ENCODE measurements at regions not wholly inside any gene's neighbourhood (a gene's known extent, or its start where the extent isn't known, plus 50 kb on each side); places are given as distances from the start of the nearest gene placed in this dataset.

- WGBS, result 50% methylated on average over 4 of the region's 4 CpGs
- TF ChIP-seq POLR2AphosphoS5 (IDR thresholded peaks at IDR 0.05), result no peak
- TF ChIP-seq CTCF (IDR thresholded peaks at IDR 0.05), result no peak
- TF ChIP-seq EP300 (IDR thresholded peaks at IDR 0.05), result no peak
- no peak for TF ChIP-seq POLR2A (IDR thresholded peaks at IDR 0.05; ENCODE audit: low read depth)
Measured at GRCh38 chr4:178280362-178280761, 838.1 kb upstream of the AGA start.

GRCh38 chr4:178288462-178288861, 846.2 kb upstream of the AGA start:
- no peaks in the 10 kb centered on the region for H3K27me3 ChIP-seq
- no peak for DNase-seq (ENCODE audit: extremely low spot score)
- no peak overlapping the region for H3K4me3 ChIP-seq
- intact Hi-C loops (cut with DNase I), result no loop called here
- no peaks in the 10 kb centered on the region for H3K36me3 ChIP-seq
- H3K9me3 ChIP-seq, result no peaks in the 10 kb centered on the region
- TF ChIP-seq POLR2AphosphoS5 (IDR thresholded peaks at IDR 0.05) (no peak), CTCF (IDR thresholded peaks at IDR 0.05) (no peak), EP300 (IDR thresholded peaks at IDR 0.05) (no peak), POLR2A (IDR thresholded peaks at IDR 0.05; ENCODE audit: low read depth) (no peak)
- no peak overlapping the region for H3K27ac ChIP-seq (replicated peaks in 1 of 4)
- no peaks in the 10 kb centered on the region for H3K4me1 ChIP-seq

More at GRCh38 chr4:178280362-178280761, 838.1 kb upstream of the AGA start:
- Histone ChIP-seq H3K27me3 (no peaks in the 10 kb centered on the region), H3K27ac (replicated peaks in 1 of 4) (no peak overlapping the region), H3K4me1 (no peaks in the 10 kb centered on the region), H3K4me3 (no peak overlapping the region), H3K9me3 (no peaks in the 10 kb centered on the region), H3K36me3 (no peaks in the 10 kb centered on the region)
- intact Hi-C loops (cut with DNase I), result no loop called here
- no peak for DNase-seq (ENCODE audit: extremely low spot score)

GRCh38 chr4:178293601-178294000, 851.4 kb upstream of the AGA start:
- intact Hi-C loops (cut with DNase I), result no loop called here

GRCh38 chr4:178296669-178297068, 854.4 kb upstream of the AGA start:
- intact Hi-C loops (cut with DNase I), result no loop called here
- no peaks in the 10 kb centered on the region for H3K9me3 ChIP-seq
- H3K36me3 ChIP-seq, result no peaks in the 10 kb centered on the region
- DNase-seq (ENCODE audit: extremely low spot score), result no peak
- H3K4me1 ChIP-seq, result no peaks in the 10 kb centered on the region
- no peak overlapping the region for H3K4me3 ChIP-seq
- TF ChIP-seq POLR2A (IDR thresholded peaks at IDR 0.05; ENCODE audit: low read depth) (no peak), EP300 (IDR thresholded peaks at IDR 0.05) (no peak), POLR2AphosphoS5 (IDR thresholded peaks at IDR 0.05) (no peak), CTCF (IDR thresholded peaks at IDR 0.05) (no peak)
- WGBS, result 86% methylated on average over 1 of the region's 1 CpG
- H3K27ac ChIP-seq (replicated peaks in 1 of 4), result no peak overlapping the region
- no peaks in the 10 kb centered on the region for H3K27me3 ChIP-seq

More at GRCh38 chr4:178293601-178294000, 851.4 kb upstream of the AGA start:
- no peaks in the 10 kb centered on the region for H3K27me3 ChIP-seq
- no peaks in the 10 kb centered on the region for H3K4me1 ChIP-seq
- no peak overlapping the region for H3K4me3 ChIP-seq
- no peak for DNase-seq (ENCODE audit: extremely low spot score)
- TF ChIP-seq POLR2A (IDR thresholded peaks at IDR 0.05; ENCODE audit: low read depth) (no peak), EP300 (IDR thresholded peaks at IDR 0.05) (no peak), POLR2AphosphoS5 (IDR thresholded peaks at IDR 0.05) (no peak), CTCF (IDR thresholded peaks at IDR 0.05) (no peak)
- WGBS, result 72% methylated on average over 6 of the region's 6 CpGs
- no peaks in the 10 kb centered on the region for H3K36me3 ChIP-seq
- no peak overlapping the region for H3K27ac ChIP-seq (replicated peaks in 1 of 4)
- H3K9me3 ChIP-seq, result no peaks in the 10 kb centered on the region

GRCh38 chr4:178306565-178306964, 864.3 kb upstream of the AGA start:
- 28% methylated on average over 3 of the region's 3 CpGs for WGBS
- no peak overlapping the region for H3K27ac ChIP-seq (replicated peaks in 1 of 4)
- intact Hi-C loops (cut with DNase I), result no loop called here

More at GRCh38 chr4:178306565-178306964, 864.3 kb upstream of the AGA start:
- Histone ChIP-seq H3K9me3 (no peaks in the 10 kb centered on the region), H3K4me1 (no peaks in the 10 kb centered on the region), H3K36me3 (no peaks in the 10 kb centered on the region), H3K4me3 (no peak overlapping the region), H3K27me3 (no peaks in the 10 kb centered on the region)
- DNase-seq (ENCODE audit: extremely low spot score), result no peak
- TF ChIP-seq EP300 (IDR thresholded peaks at IDR 0.05), result no peak
- TF ChIP-seq POLR2A (IDR thresholded peaks at IDR 0.05; ENCODE audit: low read depth), result no peak
- TF ChIP-seq CTCF (IDR thresholded peaks at IDR 0.05), result no peak
- TF ChIP-seq POLR2AphosphoS5 (IDR thresholded peaks at IDR 0.05), result no peak

All from esophagus muscularis mucosa (tissue), 4 donors.